ENCODE measurements at regions not wholly inside any gene's neighbourhood (a gene's known extent, or its start where the extent isn't known, plus 50 kb on each side); places are given as distances from the start of the nearest gene placed in this dataset.

DNA sequence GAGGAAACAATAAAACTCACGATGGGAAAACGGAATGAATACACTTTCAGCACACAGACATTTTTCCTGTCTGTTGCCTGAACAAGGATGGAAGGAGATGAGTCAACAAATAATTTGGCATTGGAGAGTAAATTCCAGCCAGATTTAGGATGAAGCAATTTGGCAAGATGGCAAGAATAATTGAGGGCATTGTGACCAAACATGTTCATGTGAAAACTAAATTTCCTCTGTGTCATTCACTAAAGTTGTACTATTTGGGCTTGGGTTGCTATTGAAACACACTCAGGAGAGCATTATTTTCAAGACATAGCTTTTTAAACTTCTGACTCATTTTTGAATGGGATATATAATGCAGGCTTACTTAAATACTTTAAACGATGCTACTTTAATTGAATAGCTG lies 1614.4 kb downstream of the PCDH19 start:
- TF ChIP-seq GLIS3 (CRISPR knock-in tag; IDR thresholded peaks at IDR 0.05): no peak
- no peak for TF ChIP-seq CSDC2 (CRISPR knock-in tag; IDR thresholded peaks at IDR 0.05)
- no peak for TF ChIP-seq ZNF8 (CRISPR knock-in tag; IDR thresholded peaks at IDR 0.05)
- TF ChIP-seq, protein P1, sequence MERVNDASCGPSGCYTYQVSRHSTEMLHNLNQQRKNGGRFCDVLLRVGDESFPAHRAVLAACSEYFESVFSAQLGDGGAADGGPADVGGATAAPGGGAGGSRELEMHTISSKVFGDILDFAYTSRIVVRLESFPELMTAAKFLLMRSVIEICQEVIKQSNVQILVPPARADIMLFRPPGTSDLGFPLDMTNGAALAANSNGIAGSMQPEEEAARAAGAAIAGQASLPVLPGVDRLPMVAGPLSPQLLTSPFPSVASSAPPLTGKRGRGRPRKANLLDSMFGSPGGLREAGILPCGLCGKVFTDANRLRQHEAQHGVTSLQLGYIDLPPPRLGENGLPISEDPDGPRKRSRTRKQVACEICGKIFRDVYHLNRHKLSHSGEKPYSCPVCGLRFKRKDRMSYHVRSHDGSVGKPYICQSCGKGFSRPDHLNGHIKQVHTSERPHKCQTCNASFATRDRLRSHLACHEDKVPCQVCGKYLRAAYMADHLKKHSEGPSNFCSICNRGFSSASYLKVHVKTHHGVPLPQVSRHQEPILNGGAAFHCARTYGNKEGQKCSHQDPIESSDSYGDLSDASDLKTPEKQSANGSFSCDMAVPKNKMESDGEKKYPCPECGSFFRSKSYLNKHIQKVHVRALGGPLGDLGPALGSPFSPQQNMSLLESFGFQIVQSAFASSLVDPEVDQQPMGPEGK (CRISPR knock-in tag; IDR thresholded peaks at IDR 0.05; ENCODE audit: borderline replicate concordance): no peak
- TF ChIP-seq, protein P2, sequence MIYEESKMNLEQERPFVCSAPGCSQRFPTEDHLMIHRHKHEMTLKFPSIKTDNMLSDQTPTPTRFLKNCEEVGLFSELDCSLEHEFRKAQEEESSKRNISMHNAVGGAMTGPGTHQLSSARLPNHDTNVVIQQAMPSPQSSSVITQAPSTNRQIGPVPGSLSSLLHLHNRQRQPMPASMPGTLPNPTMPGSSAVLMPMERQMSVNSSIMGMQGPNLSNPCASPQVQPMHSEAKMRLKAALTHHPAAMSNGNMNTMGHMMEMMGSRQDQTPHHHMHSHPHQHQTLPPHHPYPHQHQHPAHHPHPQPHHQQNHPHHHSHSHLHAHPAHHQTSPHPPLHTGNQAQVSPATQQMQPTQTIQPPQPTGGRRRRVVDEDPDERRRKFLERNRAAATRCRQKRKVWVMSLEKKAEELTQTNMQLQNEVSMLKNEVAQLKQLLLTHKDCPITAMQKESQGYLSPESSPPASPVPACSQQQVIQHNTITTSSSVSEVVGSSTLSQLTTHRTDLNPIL (CRISPR knock-in tag; IDR thresholded peaks at IDR 0.05; ENCODE audit: low read depth): no peak
- TF ChIP-seq OSR1 (CRISPR knock-in tag; IDR thresholded peaks at IDR 0.05): no peak
- no peak for TF ChIP-seq ZFP3 (CRISPR knock-in tag; IDR thresholded peaks at IDR 0.05)
- no peak for TF ChIP-seq RARB (CRISPR knock-in tag; IDR thresholded peaks at IDR 0.05)
- no peak for TF ChIP-seq ARNTL (CRISPR knock-in tag; IDR thresholded peaks at IDR 0.05; ENCODE audit: borderline replicate concordance, low read depth)
